K562 (cell line): ENCODE measurements at regions not wholly inside any gene's neighbourhood (a gene's known extent, or its start where the extent isn't known, plus 50 kb on each side); places are given as distances from the start of the nearest gene placed in this dataset.

Experiments
- ATAC-seq: fragments of 200-7000 bp; cut with Tn5 transposase; 3 replicates; pipeline ENCODE4 v1.9.1; 2020; ENCODE audit warnings: moderate library complexity
- BruUV-seq: library from RNA; stranded (reverse); fragments of 400-500 nt; replicated peaks from 2 replicates; lab custom pipeline; 2021; lab: Mats Ljungman, UMichigan
- CTCF ChIA-PET: fragments of 300-600 bp; formaldehyde crosslinking; extraction: SDS; loops from one replicate; lab custom pipeline; 2021; ENCODE audit warnings: low intra/inter-chr PET ratio; lab: Yijun Ruan, JAX
- POLR2A ChIA-PET: fragments of 300-600, 350-650 bp; sonication (Branson Sonifier 250); formaldehyde crosslinking; extraction: SDS; loops from one replicate; lab custom pipeline; 2021; ENCODE audit warnings: antibody characterized with exemption, inconsistent platforms; lab: Yijun Ruan, JAX
- DNase-seq, 4 experiments: peaks; one replicate each; pipeline versions ENCODE4 v3.0.0 to v3.0.0-alpha.2; 2011 to 2018; ENCODE audit warnings: low spot score in 3 of 4, mixed read lengths in 3 of 4; ENCODE audit errors: extremely low read depth in 1 of 4
- FAIRE-seq: peaks from 2 replicates; lab custom pipeline; 2011; peaks lifted over from hg19 to GRCh38; lab: Jason Lieb, UNC
- H2AFZ ChIP-seq: 2 replicates; pipeline ENCODE4 v1.6.0; 2011; ENCODE audit warnings: low read depth, low read length, control low read depth, inconsistent platforms
- H3K27ac ChIP-seq: fragments of 200-600 bp; 3 replicates; pipeline ENCODE4 v1.8.0; 2011; ENCODE audit warnings: low read depth, mild to moderate bottlenecking, control low read depth, inconsistent platforms, low read length, moderate library complexity, mixed read lengths; ENCODE audit errors: extremely low read depth
- H3K27me3 ChIP-seq, 2 experiments: fragments of 300-600 bp in 1 of 2; 2 replicates in 1 of 2; 3 replicates in 1 of 2; pipeline versions ENCODE4 v1.6.0 to v1.8.0; 2011; ENCODE audit warnings: inconsistent platforms in 2 of 2, low read length in 2 of 2, mild to moderate bottlenecking in 1 of 2, mixed read lengths in 1 of 2, moderate library complexity in 1 of 2; ENCODE audit not compliant: control insufficient read depth in 2 of 2, insufficient read depth in 2 of 2
- H3K36me3 ChIP-seq: fragments of 300-600 bp; 3 replicates; pipeline ENCODE4 v1.8.0; 2011; ENCODE audit warnings: mild to moderate bottlenecking, low read length, inconsistent platforms; ENCODE audit not compliant: control insufficient read depth, insufficient read depth
- H3K4me1 ChIP-seq, 2 experiments: fragments of 200-600 bp in 1 of 2; replicated peaks in 1 of 2; 2 replicates in 1 of 2; 3 replicates in 1 of 2; pipeline versions ENCODE4 v1.5.1 to v1.8.0; 2011; ENCODE audit warnings: inconsistent platforms in 2 of 2, low read length in 2 of 2, mild to moderate bottlenecking in 1 of 2, mixed read lengths in 1 of 2, moderate library complexity in 1 of 2; ENCODE audit not compliant: control insufficient read depth in 2 of 2, insufficient read depth in 2 of 2
- H3K4me2 ChIP-seq: 2 replicates; pipeline ENCODE4 v1.6.1; 2011; ENCODE audit warnings: low read length, control low read depth, inconsistent platforms, mixed read lengths; ENCODE audit not compliant: insufficient read depth
- H3K4me3 ChIP-seq: fragments of 200-600 bp; sonication (generic), shearing (Covaris generic); 2 replicates; pipeline ENCODE4 v1.5.1; 2016; ENCODE audit warnings: control low read depth, inconsistent platforms
- H3K79me2 ChIP-seq: fragments of 200-600 bp; 3 replicates; pipeline ENCODE4 v1.8.0; 2011; ENCODE audit warnings: low read length, inconsistent platforms; ENCODE audit not compliant: control insufficient read depth, insufficient read depth
- H3K9ac ChIP-seq, 2 experiments: 2 replicates each; pipeline versions ENCODE4 v1.6.0 to v1.6.1; 2011; ENCODE audit warnings: low read depth in 2 of 2, low read length in 2 of 2, control low read depth in 1 of 2, inconsistent platforms in 1 of 2, mild to moderate bottlenecking in 1 of 2, mixed read lengths in 1 of 2; ENCODE audit not compliant: insufficient read depth in 1 of 2
- H3K9me1 ChIP-seq: one replicate; pipeline ENCODE4 v1.6.0; 2011; ENCODE audit warnings: inconsistent platforms, mild to moderate bottlenecking, low read length, moderate library complexity; ENCODE audit not compliant: control insufficient read depth, insufficient read depth
- H3K9me3 ChIP-seq: replicated peaks from 2 replicates; pipeline ENCODE4 v1.5.1; 2011; ENCODE audit warnings: low read depth, low read length, inconsistent platforms; ENCODE audit not compliant: control insufficient read depth, insufficient read depth
- H4K20me1 ChIP-seq: replicated peaks from 2 replicates; pipeline ENCODE4 v1.6.1; 2011; ENCODE audit warnings: low read length, inconsistent platforms, mixed read lengths; ENCODE audit not compliant: control insufficient read depth, insufficient read depth
- ARID3A ChIP-seq: IDR thresholded peaks from 2 replicates; pipeline ENCODE4 v1.6.1; 2012; ENCODE audit warnings: low read depth, low read length, improper control_type of control experiment, borderline replicate concordance
- ATF3 ChIP-seq, 2 experiments: fragments of 450-650 bp in 1 of 2; sonication (generic) in 1 of 2; formaldehyde crosslinking in 1 of 2; IDR thresholded peaks in 1 of 2; conservative IDR thresholded peaks in 1 of 2; 2 replicates each; pipeline versions ENCODE4 v1.6.1 to v1.8.1; 2016 to 2023; ENCODE audit warnings: mild to moderate bottlenecking in 2 of 2, moderate library complexity in 2 of 2, inconsistent platforms in 1 of 2, missing genetic modification reagents in 1 of 2
- ATF6 ChIP-seq: sonication (generic); formaldehyde crosslinking; IDR thresholded peaks from 2 replicates; pipeline ENCODE4 v1.4.0; 2020; ENCODE audit warnings: mild to moderate bottlenecking, missing genetic modification reagents
- C11orf30 ChIP-seq: fragments of 450-650 bp; IDR thresholded peaks from 2 replicates; pipeline ENCODE4 v1.6.1; 2016; ENCODE audit warnings: low read depth, mild to moderate bottlenecking
- CXXC5 ChIP-seq: fragments of 250-450 bp; sonication (Bioruptor Pico); IDR thresholded peaks from 2 replicates; pipeline ENCODE4 v1.8.0; 2022; ENCODE audit warnings: inconsistent platforms, mild to moderate bottlenecking, moderate library complexity
- MAFF ChIP-seq: IDR thresholded peaks from 2 replicates; pipeline ENCODE4 v1.6.1; 2012; ENCODE audit warnings: low read length, improper control_type of control experiment
- MAFG ChIP-seq: fragments of 450-650 bp; conservative IDR thresholded peaks from 2 replicates; pipeline ENCODE4 v1.6.1; 2016; ENCODE audit warnings: missing genetic modification characterization, missing compliant biosample characterization
- MAFK ChIP-seq: IDR thresholded peaks from 2 replicates; pipeline ENCODE4 v1.6.1; 2011; ENCODE audit warnings: low read length, improper control_type of control experiment
- MEIS2 ChIP-seq: fragments of 450-650 bp; IDR thresholded peaks from 2 replicates; pipeline ENCODE4 v1.6.1; 2014; ENCODE audit warnings: mild to moderate bottlenecking; ENCODE audit not compliant: partially characterized antibody
- MLLT1 ChIP-seq, 2 experiments: fragments of 450-650 bp; IDR thresholded peaks; 2 replicates each; pipeline ENCODE4 v1.6.1; 2016
- POLR2AphosphoS2 ChIP-seq: IDR thresholded peaks from 2 replicates; pipeline ENCODE4 v1.6.1; 2012; ENCODE audit warnings: low read length, improper control_type of control experiment
- POLR2B ChIP-seq: fragments of 450-650 bp; IDR thresholded peaks from 2 replicates; pipeline ENCODE4 v1.6.1; 2018; ENCODE audit warnings: low read depth; ENCODE audit not compliant: partially characterized antibody
- SRSF9 ChIP-seq: fragments of 200-400 bp; formaldehyde crosslinking; IDR thresholded peaks from 2 replicates; pipeline ENCODE4 v1.6.1; 2017; ENCODE audit warnings: low read depth, low read length, borderline replicate concordance
- ZNF316 ChIP-seq: fragments of 450-650 bp; IDR thresholded peaks from 2 replicates; pipeline ENCODE4 v1.6.1; 2016
- WGBS: fragments of 100-300 bp; shearing (Covaris generic); methylation state at CpG from one replicate; pipeline ENCODE4 v1.1.6; 2016; ENCODE audit warnings: low coverage, mixed read lengths; ENCODE audit not compliant: insufficient coverage; ENCODE audit errors: missing lambda C conversion rate; 5-methylcytosine and 5-hydroxymethylcytosine counted together
- in situ Hi-C: fragments of 300-500 bp; cut with MboI; formaldehyde crosslinking; loops from 4 replicates; pipeline ENCODE4 v1.15.0; 2018; ENCODE audit warnings: inconsistent platforms, mixed read lengths
- intact Hi-C: fragments of 100-400 bp; cut with micrococcal nuclease; formaldehyde crosslinking; loops from 2 replicates; pipeline ENCODE4 v1.14.2; 2022

- FAIRE-seq = no peak
- no peaks in the 10 kb centered on the region for H3K79me2 ChIP-seq
Observed at GRCh38 chr3:145307272-145307671, 853.7 kb downstream of the PLOD2 start.

GRCh38 chr3:145313751-145314150 lies 847.2 kb downstream of the PLOD2 start:
- Histone ChIP-seq H3K4me3 (no peak overlapping the region), H3K36me3 (no peaks in the 10 kb centered on the region), H2AFZ (no peak overlapping the region), H3K9ac (no peak overlapping the region), H3K9me3 (no peaks in the 10 kb centered on the region; the same call in 1 of the 2 replicates), H3K9me1 (no peaks in the 10 kb centered on the region), H4K20me1 (no peaks in the 10 kb centered on the region), H3K27ac (no peak overlapping the region), H3K79me2 (no peaks in the 10 kb centered on the region), H3K4me2 (no peak overlapping the region), H3K4me1 (no peaks in the 10 kb centered on the region), H3K27me3 (no peaks in the 10 kb centered on the region)
- ChIA-PET CTCF (no interaction called here), POLR2A (no interaction called here)
- no peak for DNase-seq
- no peak for FAIRE-seq
- in situ Hi-C loops = no loop called here
- ATAC-seq = no peak
- intact Hi-C loops = no loop called here
- WGBS = 0% methylated on average over 1 of the region's 2 CpGs
- BruUV-seq = no TSS peak
- no peak for TF ChIP-seq ARID3A
- no peak for TF ChIP-seq ATF6 (CRISPR knock-in tag)
- no peak for TF ChIP-seq MLLT1 (IDR thresholded peaks at IDR 0.05)
- no peak for TF ChIP-seq POLR2B
- no peak for TF ChIP-seq ATF3 (IDR thresholded peaks at IDR 0.05)
- no peak for TF ChIP-seq ATF3 (CRISPR knock-in tag; conservative IDR thresholded peaks at IDR 0.05)

More at GRCh38 chr3:145307272-145307671, 853.7 kb downstream of the PLOD2 start:
- Histone ChIP-seq H3K27ac (no peak overlapping the region), H3K4me3 (no peak overlapping the region), H3K36me3 (no peaks in the 10 kb centered on the region), H2AFZ (no peak overlapping the region), H3K4me1 (no peaks in the 10 kb centered on the region), H3K9ac (no peak overlapping the region), H3K27me3 (no peaks in the 10 kb centered on the region), H3K9me3 (no peaks in the 10 kb centered on the region; the same call in 1 of the 2 replicates), H3K4me2 (no peak overlapping the region), H4K20me1 (no peaks in the 10 kb centered on the region), H3K9me1 (no peaks in the 10 kb centered on the region)
- no peak for ATAC-seq
- TF ChIP-seq MAFG = peak; percentile 66
- no peak for TF ChIP-seq MEIS2
- TF ChIP-seq SRSF9 = no peak
- TF ChIP-seq MAFF = peak; percentile 64
- TF ChIP-seq MAFK = peak; percentile 81
- TF ChIP-seq CXXC5 (CRISPR knock-in tag) = no peak
- TF ChIP-seq POLR2AphosphoS2 = no peak
- TF ChIP-seq C11orf30 = peak; percentile 54; the same call in 1 of the 2 replicates
- TF ChIP-seq ZNF316 = peak; percentile 56; the same call in 1 of the 2 replicates
- ChIA-PET CTCF (no interaction called here), POLR2A (no interaction called here)
- intact Hi-C loops (no loop called here), in situ Hi-C loops (no loop called here)
- no TSS peak for BruUV-seq
- no peak for DNase-seq
